Sigmoid colon (tissue), 6 donors: ENCODE measurements at regions not wholly inside any gene's neighbourhood (a gene's known extent, or its start where the extent isn't known, plus 50 kb on each side); places are given as distances from the start of the nearest gene placed in this dataset.
"Not testable (repeated sequence)": the region's sequence is repeated elsewhere in the genome, so short reads cannot be mapped to it uniquely, and the experiment has no call there.

Experiments
- DNase-seq: peaks from one replicate; pipeline ENCODE4 v3.0.0-alpha.2; 2019
- H3K27ac ChIP-seq, 4 donors: fragments of 200-600 bp; sonication (generic); one replicate each; pipeline ENCODE4 v1.5.1; 2016 to 2019; ENCODE audit warnings: mild to moderate bottlenecking in 1 of 4
- H3K27me3 ChIP-seq, 3 donors: fragments of 200-600 bp; sonication (generic); one replicate each; pipeline ENCODE4 v1.5.1; 2019; ENCODE audit warnings: mild to moderate bottlenecking in 1 of 3
- H3K36me3 ChIP-seq, 4 donors: fragments of 200-600 bp; sonication (generic); one replicate each; pipeline ENCODE4 v1.5.1; 2016 to 2019
- H3K4me1 ChIP-seq, 4 donors: fragments of 200-600 bp; sonication (generic); one replicate each; pipeline ENCODE4 v1.5.1; 2017 to 2019
- H3K4me3 ChIP-seq, 4 donors: fragments of 200-600 bp; sonication (generic); one replicate each; pipeline ENCODE4 v1.5.1; 2017 to 2019; ENCODE audit warnings: mild to moderate bottlenecking in 2 of 4, moderate library complexity in 1 of 4
- H3K9me3 ChIP-seq, 4 donors: fragments of 200-600 bp in 3 of 4; sonication (generic) in 3 of 4; one replicate each; pipeline versions ENCODE4 v1.5.1 to v1.6.1; 2013 to 2019
- EP300 ChIP-seq, 4 donors: sonication (generic); formaldehyde crosslinking; IDR thresholded peaks; one replicate each; pipeline ENCODE4 v1.6.1; 2017; ENCODE audit warnings: antibody characterized with exemption in 4 of 4
- POLR2A ChIP-seq, 2 donors: fragments of 450-650 bp; IDR thresholded peaks; one replicate each; pipeline ENCODE4 v1.6.1; 2016; ENCODE audit warnings: antibody characterized with exemption in 2 of 2, mild to moderate bottlenecking in 2 of 2, moderate library complexity in 2 of 2
- POLR2AphosphoS5 ChIP-seq, 4 donors: sonication (generic); formaldehyde crosslinking; IDR thresholded peaks; one replicate each; pipeline ENCODE4 v1.6.1; 2017; ENCODE audit warnings: antibody characterized with exemption in 4 of 4
- WGBS, 2 donors: extraction: QIAGEN DNeasy Blood & Tissue Kit; methylation state at CpG; one replicate each; pipeline ENCODE4 v1.1.7; 2013; 5-methylcytosine and 5-hydroxymethylcytosine counted together
- intact Hi-C: fragments of 100-400 bp; cut with DNase I; formaldehyde crosslinking; loops from one replicate; pipeline ENCODE4 v1.15.1; 2023
- TF ChIP-seq, protein P1 (sequence below), 4 experiments: fragments of 450-650 bp in 3 of 4; fragments of 200-600 bp in 1 of 4; IDR thresholded peaks; one replicate each; pipeline ENCODE4 v1.5.1; 2016 to 2019; ENCODE audit warnings: antibody characterized with exemption in 4 of 4, mild to moderate bottlenecking in 3 of 4, moderate library complexity in 2 of 4
- donor health status: healthy with polysubstance abuse.
- donor health status: healthy.

- TF ChIP-seq POLR2AphosphoS5 (IDR thresholded peaks at IDR 0.05) (no peak), POLR2A (IDR thresholded peaks at IDR 0.05) (no peak), EP300 (IDR thresholded peaks at IDR 0.05) (no peak)
- TF ChIP-seq, protein P1, sequence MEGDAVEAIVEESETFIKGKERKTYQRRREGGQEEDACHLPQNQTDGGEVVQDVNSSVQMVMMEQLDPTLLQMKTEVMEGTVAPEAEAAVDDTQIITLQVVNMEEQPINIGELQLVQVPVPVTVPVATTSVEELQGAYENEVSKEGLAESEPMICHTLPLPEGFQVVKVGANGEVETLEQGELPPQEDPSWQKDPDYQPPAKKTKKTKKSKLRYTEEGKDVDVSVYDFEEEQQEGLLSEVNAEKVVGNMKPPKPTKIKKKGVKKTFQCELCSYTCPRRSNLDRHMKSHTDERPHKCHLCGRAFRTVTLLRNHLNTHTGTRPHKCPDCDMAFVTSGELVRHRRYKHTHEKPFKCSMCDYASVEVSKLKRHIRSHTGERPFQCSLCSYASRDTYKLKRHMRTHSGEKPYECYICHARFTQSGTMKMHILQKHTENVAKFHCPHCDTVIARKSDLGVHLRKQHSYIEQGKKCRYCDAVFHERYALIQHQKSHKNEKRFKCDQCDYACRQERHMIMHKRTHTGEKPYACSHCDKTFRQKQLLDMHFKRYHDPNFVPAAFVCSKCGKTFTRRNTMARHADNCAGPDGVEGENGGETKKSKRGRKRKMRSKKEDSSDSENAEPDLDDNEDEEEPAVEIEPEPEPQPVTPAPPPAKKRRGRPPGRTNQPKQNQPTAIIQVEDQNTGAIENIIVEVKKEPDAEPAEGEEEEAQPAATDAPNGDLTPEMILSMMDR (IDR thresholded peaks at IDR 0.05), result no peak
- DNase-seq, result no peak
- no peaks in the 10 kb centered on the region for H3K9me3 ChIP-seq
- no peaks in the 10 kb centered on the region for H3K4me1 ChIP-seq
- H3K4me3 ChIP-seq, result peak overlapping the region in 1 of 4 donors; percentile 5
- H3K27ac ChIP-seq, result peak overlapping the region in 2 of 4 donors; percentile 28 to 41
- no peaks in the 10 kb centered on the region for H3K27me3 ChIP-seq
- no peaks in the 10 kb centered on the region for H3K36me3 ChIP-seq
- 68 to 81% methylated on average over 10 of the region's 10 CpGs for WGBS, 2 donors
- intact Hi-C loops, result no loop called here
Observed at GRCh38 chr16:51834133-51834532, 683.1 kb upstream of the SALL1 start.

DNA sequence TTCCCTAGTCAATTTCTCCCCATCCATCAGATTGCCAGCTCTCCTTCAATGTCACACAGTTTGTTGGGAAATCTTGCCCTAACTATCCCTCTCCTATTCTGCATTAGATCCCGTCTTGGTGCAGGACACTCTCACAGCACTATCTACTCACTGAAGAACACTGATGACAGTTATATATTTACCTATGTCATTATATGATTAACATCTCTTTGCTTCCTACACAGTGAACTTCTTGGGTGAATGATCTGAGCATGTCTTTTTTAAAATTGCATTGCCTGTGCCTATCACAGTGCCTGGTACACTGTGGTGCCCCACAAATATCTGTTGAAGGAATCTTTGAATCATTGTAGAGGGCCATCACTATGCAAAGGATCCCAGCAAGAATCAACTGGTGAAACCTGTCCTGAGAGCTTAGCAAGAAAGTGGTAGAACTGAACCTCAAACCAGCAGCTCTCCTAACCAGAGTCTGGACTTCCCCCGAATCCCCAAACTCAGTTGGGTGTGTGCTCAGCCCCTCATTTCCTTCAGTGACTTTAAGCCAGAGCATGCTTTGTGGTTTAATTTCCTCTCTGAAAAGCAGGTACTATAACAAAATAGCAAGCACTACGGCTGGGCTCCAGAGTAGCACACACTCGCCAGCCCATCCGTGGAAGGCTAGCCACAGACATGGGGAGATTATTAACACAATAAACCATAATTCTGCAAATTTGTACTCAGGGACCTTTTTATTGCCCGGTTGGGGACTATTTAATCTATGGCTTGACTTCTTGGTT, 680.7 kb upstream of the SALL1 start:
- no peaks in the 10 kb centered on the region for H3K27me3 ChIP-seq
- 23 to 74% methylated on average over 6 of the region's 6 CpGs for WGBS, 2 donors
- no peaks in the 10 kb centered on the region for H3K36me3 ChIP-seq
- no peaks in the 10 kb centered on the region for H3K9me3 ChIP-seq
- intact Hi-C loops, result no loop called here
- no peaks in the 10 kb centered on the region for H3K4me1 ChIP-seq
- no peak overlapping the region for H3K27ac ChIP-seq
- no peak for TF ChIP-seq POLR2AphosphoS5 (IDR thresholded peaks at IDR 0.05)
- TF ChIP-seq EP300 (IDR thresholded peaks at IDR 0.05), result no peak
- no peak for TF ChIP-seq POLR2A (IDR thresholded peaks at IDR 0.05)
- TF ChIP-seq, protein P1 (IDR thresholded peaks at IDR 0.05), result no peak
- no peak for DNase-seq
- H3K4me3 ChIP-seq, result no peak overlapping the region

DNA sequence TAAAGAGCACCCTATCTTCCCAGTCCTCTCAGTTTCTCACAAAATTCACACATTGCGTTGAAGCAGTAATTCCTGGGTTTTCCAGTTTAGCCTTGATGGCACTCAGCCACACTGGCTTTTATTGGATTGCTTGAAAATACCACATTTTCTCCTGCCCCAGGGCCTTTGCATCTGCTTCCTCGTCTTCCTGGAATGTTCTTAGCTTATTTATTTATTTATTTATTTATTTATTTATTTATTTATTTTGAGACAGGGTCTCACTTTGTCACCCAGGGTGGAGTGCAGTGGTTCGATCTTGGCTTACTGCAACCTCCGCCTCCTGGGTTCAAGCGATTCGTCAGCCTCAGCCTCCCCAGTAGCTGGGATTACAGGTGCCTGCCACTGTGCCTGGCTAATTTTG, 680.0 kb upstream of the SALL1 start:
- 90 to 92% methylated on average over 6 of the region's 6 CpGs for WGBS, 2 donors
- H3K36me3 ChIP-seq, H3K4me1 ChIP-seq, H3K27me3 ChIP-seq, H3K9me3 ChIP-seq, intact Hi-C loops, H3K27ac ChIP-seq, DNase-seq, H3K4me3 ChIP-seq: not testable (repeated sequence)

DNA sequence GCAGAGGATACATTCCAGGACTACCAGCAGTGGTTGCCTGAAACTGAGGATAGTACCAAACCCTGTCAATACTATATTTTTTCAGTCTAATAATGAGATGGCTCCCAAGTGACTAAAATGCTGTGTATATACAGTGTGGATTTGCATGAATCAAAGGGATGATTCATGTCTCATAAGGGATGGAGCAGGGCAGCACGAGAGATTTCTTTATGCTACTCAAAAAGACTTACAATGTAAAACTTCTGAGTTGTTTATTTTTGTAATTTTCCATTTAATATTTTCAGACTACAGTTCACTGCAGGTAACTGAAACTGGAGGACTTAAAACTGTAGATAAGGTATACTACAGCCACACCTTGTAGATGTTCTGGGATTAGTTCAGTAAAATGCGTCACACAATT, 674.7 kb upstream of the SALL1 start:
- Histone ChIP-seq H3K27me3 (no peaks in the 10 kb centered on the region), H3K4me1 (no peaks in the 10 kb centered on the region), H3K4me3 (no peak overlapping the region), H3K36me3 (no peaks in the 10 kb centered on the region), H3K27ac (no peak overlapping the region), H3K9me3 (no peaks in the 10 kb centered on the region)
- DNase-seq, result no peak
- intact Hi-C loops, result no loop called here
- TF ChIP-seq, protein P1 (IDR thresholded peaks at IDR 0.05), result no peak
- TF ChIP-seq POLR2A (IDR thresholded peaks at IDR 0.05), result no peak
- no peak for TF ChIP-seq POLR2AphosphoS5 (IDR thresholded peaks at IDR 0.05)
- TF ChIP-seq EP300 (IDR thresholded peaks at IDR 0.05), result no peak
- 27 to 73% methylated on average over 2 of the region's 2 CpGs for WGBS, 2 donors

- no peak overlapping the region for H3K27ac ChIP-seq
- no peak overlapping the region for H3K4me3 ChIP-seq
- intact Hi-C loops, result no loop called here
- DNase-seq, result no peak
- 72 to 81% methylated on average over 2 of the region's 2 CpGs for WGBS, 2 donors
- H3K36me3 ChIP-seq, result no peaks in the 10 kb centered on the region
- no peaks in the 10 kb centered on the region for H3K9me3 ChIP-seq
- TF ChIP-seq, protein P1 (IDR thresholded peaks at IDR 0.05), result no peak
- TF ChIP-seq EP300 (IDR thresholded peaks at IDR 0.05), result no peak
- TF ChIP-seq POLR2AphosphoS5 (IDR thresholded peaks at IDR 0.05), result no peak
- TF ChIP-seq POLR2A (IDR thresholded peaks at IDR 0.05), result no peak
- H3K27me3 ChIP-seq, result no peaks in the 10 kb centered on the region
- no peaks in the 10 kb centered on the region for H3K4me1 ChIP-seq
Observed at GRCh38 chr16:51822471-51822870, 671.4 kb upstream of the SALL1 start.
